T-helper 1 cell treated with Interleukin-12 subunit alpha and Interleukin-12 subunit beta and Interleukin-4 antibody, amounts not matched to agents 30 μg/mL and 1 μg/mL, for 36 hours (primary cell): ENCODE measurements at regions not wholly inside any gene's neighbourhood (a gene's known extent, or its start where the extent isn't known, plus 50 kb on each side); places are given as distances from the start of the nearest gene placed in this dataset.
"Not testable (repeated sequence)": the region's sequence is repeated elsewhere in the genome, so short reads cannot be mapped to it uniquely, and the experiment has no call there.

Experiments
- H3K27ac Mint-ChIP-seq: one replicate; pipeline ENCODE4 v1.8.0; 2021; ENCODE audit warnings: mild to moderate bottlenecking, mixed read lengths
- H3K27me3 Mint-ChIP-seq: one replicate; pipeline ENCODE4 v1.8.0; 2021; ENCODE audit warnings: low read depth, mixed read lengths
- H3K36me3 Mint-ChIP-seq: one replicate; pipeline ENCODE4 v1.8.0; 2021; ENCODE audit warnings: low read depth, mixed read lengths
- H3K4me1 Mint-ChIP-seq: one replicate; pipeline ENCODE4 v1.8.0; 2021; ENCODE audit warnings: low read depth, mixed read lengths
- H3K4me3 Mint-ChIP-seq: one replicate; pipeline ENCODE4 v1.8.0; 2021; ENCODE audit warnings: mild to moderate bottlenecking, moderate library complexity, mixed read lengths
- H3K9me3 Mint-ChIP-seq: one replicate; pipeline ENCODE4 v1.8.0; 2021; ENCODE audit warnings: mixed read lengths

DNA sequence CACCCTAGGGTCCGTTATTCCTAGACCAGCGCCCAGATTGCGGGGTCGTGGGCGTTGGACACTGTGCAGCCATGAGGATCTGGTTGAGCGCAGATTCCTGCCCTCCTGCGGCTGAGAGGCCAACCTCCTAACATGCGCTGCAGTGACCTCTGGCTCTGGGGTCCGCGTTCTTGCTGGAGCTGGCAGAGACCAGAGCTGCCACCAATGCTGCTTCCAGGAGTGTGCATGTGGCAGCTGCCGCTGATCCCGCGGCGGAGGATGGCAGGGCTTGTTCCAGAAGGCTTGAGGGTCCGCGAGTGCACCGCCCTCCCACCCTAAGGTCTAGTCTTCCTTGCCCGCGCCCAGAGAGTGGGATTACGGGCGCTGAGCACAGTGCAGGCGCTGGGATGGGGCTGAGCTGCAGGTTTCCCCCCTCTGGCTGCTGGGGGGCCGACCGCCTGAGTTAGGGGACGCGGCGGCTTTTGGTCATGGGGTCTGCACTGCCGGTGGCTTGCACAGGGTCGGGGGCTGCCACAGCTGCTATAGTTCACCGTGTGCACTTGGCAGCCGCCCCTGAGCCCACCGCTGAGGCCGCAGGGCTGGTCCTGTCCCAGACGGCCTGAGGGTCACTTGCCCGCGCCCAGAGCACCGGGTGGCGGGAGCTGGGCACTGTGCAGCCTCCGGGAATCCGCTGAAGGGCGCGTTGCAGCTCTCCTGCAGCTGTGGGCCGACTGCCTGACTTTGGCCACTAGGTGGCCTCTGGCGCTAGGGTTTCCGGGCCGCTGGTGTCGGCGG is 145.9 kb downstream of the CCDC74A start:
- no peaks in the 10 kb centered on the region for H3K36me3 Mint-ChIP-seq
- no peak overlapping the region for H3K27ac Mint-ChIP-seq
- peaks cover 44% of the 10 kb centered on the region for H3K27me3 Mint-ChIP-seq
- peaks cover 3% of the 10 kb centered on the region for H3K4me1 Mint-ChIP-seq
- H3K4me3 Mint-ChIP-seq, result no peak overlapping the region
- no peaks in the 10 kb centered on the region for H3K9me3 Mint-ChIP-seq

- H3K36me3 Mint-ChIP-seq, result no peaks in the 10 kb centered on the region
- no peak overlapping the region for H3K4me3 Mint-ChIP-seq
- H3K9me3 Mint-ChIP-seq, result no peaks in the 10 kb centered on the region
- no peak overlapping the region for H3K27ac Mint-ChIP-seq
- peaks cover 3% of the 10 kb centered on the region for H3K4me1 Mint-ChIP-seq
- peaks cover 44% of the 10 kb centered on the region for H3K27me3 Mint-ChIP-seq
Observed at GRCh38 chr2:131674174-131674507, 146.5 kb downstream of the CCDC74A start.

- H3K9me3 Mint-ChIP-seq, H3K36me3 Mint-ChIP-seq: not testable (repeated sequence)
- Mint-ChIP-seq H3K27me3 (peaks cover 18% of the 10 kb centered on the region), H3K4me1 (peaks cover 28% of the 10 kb centered on the region), H3K27ac (peak overlapping the region; percentile 4), H3K4me3 (peak overlapping the region; percentile 86)
Observed at GRCh38 chr2:131681611-131682121, 154.0 kb downstream of the CCDC74A start.

GRCh38 chr2:131682122-131682944 is 154.6 kb downstream of the CCDC74A start:
- Mint-ChIP-seq H3K4me3 (peak overlapping the region; percentile 86), H3K27me3 (peaks cover 12% of the 10 kb centered on the region), H3K36me3 (peaks cover 2% of the 10 kb centered on the region), H3K9me3 (no peaks in the 10 kb centered on the region), H3K27ac (peak overlapping the region; percentile 59), H3K4me1 (peaks cover 30% of the 10 kb centered on the region)

DNA sequence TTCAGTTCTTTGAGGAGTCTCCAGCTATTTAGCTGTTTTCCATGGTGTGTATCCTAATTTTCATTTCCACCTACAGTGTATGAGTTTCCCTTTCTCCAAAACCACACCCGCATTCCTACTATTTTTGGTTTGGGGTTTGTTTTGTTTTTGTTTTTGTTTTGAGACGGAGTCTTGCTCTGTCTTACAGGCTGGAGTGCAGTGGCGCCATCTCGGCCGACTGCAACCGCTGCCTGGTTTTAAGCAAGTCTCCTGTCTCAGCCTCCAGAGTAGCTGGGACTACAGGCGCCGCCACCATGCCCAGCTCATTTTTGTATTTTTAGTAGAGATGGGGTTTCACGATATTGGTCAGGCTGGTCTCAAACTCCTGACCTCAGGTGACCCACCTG is 155.2 kb downstream of the CCDC74A start:
- H3K9me3 Mint-ChIP-seq, H3K36me3 Mint-ChIP-seq, H3K27ac Mint-ChIP-seq, H3K27me3 Mint-ChIP-seq: not testable (repeated sequence)
- Mint-ChIP-seq H3K4me1 (peaks cover 30% of the 10 kb centered on the region), H3K4me3 (peak overlapping the region; percentile 86)

- H3K27me3 Mint-ChIP-seq, H3K27ac Mint-ChIP-seq, H3K9me3 Mint-ChIP-seq, H3K4me3 Mint-ChIP-seq: not testable (repeated sequence)
- Mint-ChIP-seq H3K36me3 (peaks cover 10% of the 10 kb centered on the region), H3K4me1 (peaks cover 30% of the 10 kb centered on the region)
Observed at GRCh38 chr2:131684631-131685316, 157.1 kb downstream of the CCDC74A start.

DNA sequence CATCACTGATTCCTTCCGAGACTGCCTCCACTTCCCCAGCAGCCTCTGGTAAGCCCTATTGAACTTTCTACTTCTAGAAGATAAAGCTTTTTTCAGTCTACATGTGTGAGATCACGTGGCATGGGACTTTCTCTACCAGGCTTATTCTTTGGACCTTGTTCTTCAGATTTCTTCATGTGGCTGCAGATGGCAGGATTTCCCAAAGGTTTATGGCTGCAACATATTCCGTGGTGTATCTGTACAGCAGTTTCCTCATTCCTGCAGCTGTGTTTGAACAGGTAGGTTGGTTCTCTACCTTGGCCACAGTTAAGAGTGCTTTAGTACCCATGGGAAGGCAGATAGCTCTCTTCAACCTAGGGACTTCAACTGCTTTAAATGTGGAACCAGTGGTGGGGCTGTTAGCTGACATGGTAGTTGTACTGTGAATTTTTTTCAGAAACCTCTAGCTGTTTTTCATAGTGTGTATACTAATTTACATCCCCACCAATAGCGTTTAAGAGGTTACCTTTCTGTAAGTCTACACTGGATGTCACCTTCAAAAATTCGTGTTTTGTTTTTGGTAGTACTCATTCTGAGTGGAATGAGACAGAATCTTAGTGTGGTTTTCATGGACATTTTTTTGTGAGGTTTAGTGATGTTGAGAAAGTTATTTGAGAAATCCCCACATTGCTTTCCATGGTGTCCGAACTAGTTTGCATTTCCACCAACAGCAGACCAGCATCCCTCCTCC is 158.6 kb downstream of the CCDC74A start:
- H3K27me3 Mint-ChIP-seq, H3K4me3 Mint-ChIP-seq, H3K27ac Mint-ChIP-seq: not testable (repeated sequence)
- Mint-ChIP-seq H3K36me3 (peaks cover 21% of the 10 kb centered on the region), H3K4me1 (peaks cover 22% of the 10 kb centered on the region), H3K9me3 (peaks cover 11% of the 10 kb centered on the region)

- Mint-ChIP-seq H3K36me3 (peaks cover 24% of the 10 kb centered on the region), H3K4me1 (peaks cover 19% of the 10 kb centered on the region), H3K9me3 (peaks cover 14% of the 10 kb centered on the region)
- not testable (repeated sequence) for H3K27ac Mint-ChIP-seq, H3K4me3 Mint-ChIP-seq, H3K27me3 Mint-ChIP-seq
Observed at GRCh38 chr2:131686894-131687238, 159.2 kb downstream of the CCDC74A start.

- H3K27ac Mint-ChIP-seq, H3K4me3 Mint-ChIP-seq, H3K27me3 Mint-ChIP-seq: not testable (repeated sequence)
- Mint-ChIP-seq H3K36me3 (peaks cover 27% of the 10 kb centered on the region), H3K9me3 (peaks cover 16% of the 10 kb centered on the region), H3K4me1 (peaks cover 12% of the 10 kb centered on the region)
Observed at GRCh38 chr2:131689066-131689465, 161.4 kb downstream of the CCDC74A start.

DNA sequence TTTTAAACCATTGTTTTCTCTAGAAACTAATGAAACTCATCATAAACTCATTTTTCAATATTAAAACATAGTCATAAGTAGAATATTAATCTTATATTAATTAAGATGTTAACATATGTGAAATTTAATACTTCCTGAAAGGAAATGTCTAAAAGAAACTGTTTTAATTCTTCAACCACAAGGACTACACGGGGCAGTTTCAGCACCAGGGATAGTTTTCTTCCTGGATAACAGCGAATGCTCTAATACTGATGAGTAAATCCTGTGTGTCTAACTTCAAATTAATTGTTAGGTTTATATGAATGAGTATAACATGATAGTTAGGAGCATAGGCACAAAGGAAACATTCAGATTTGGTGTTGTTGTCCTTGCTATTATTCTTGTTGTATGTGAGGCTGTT is 183.6 kb downstream of the CCDC74A start:
- H3K36me3 Mint-ChIP-seq, H3K27ac Mint-ChIP-seq, H3K4me1 Mint-ChIP-seq, H3K27me3 Mint-ChIP-seq, H3K9me3 Mint-ChIP-seq, H3K4me3 Mint-ChIP-seq: not testable (repeated sequence)

DNA sequence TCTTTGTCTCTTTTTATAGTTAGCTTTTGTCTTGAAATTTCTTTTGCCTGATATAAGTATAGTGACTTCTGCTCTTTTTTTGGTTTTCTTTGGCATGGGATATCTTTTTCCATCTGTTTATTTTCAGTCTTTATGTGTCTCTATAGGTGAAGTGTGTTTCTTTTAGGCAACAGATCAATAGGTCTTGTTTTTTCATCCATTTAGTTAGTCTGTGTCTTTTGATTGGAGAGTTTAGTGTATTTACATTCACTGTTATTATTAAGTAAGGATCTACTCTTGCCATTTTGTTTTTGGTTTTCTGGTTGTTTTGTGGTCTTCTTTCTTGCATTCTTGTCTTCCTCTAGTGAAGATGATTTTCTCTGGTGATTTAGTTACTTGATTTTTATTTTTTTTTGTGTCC is 190.2 kb downstream of the CCDC74A start:
- not testable (repeated sequence) for H3K27me3 Mint-ChIP-seq, H3K4me1 Mint-ChIP-seq, H3K36me3 Mint-ChIP-seq, H3K27ac Mint-ChIP-seq, H3K9me3 Mint-ChIP-seq, H3K4me3 Mint-ChIP-seq

DNA sequence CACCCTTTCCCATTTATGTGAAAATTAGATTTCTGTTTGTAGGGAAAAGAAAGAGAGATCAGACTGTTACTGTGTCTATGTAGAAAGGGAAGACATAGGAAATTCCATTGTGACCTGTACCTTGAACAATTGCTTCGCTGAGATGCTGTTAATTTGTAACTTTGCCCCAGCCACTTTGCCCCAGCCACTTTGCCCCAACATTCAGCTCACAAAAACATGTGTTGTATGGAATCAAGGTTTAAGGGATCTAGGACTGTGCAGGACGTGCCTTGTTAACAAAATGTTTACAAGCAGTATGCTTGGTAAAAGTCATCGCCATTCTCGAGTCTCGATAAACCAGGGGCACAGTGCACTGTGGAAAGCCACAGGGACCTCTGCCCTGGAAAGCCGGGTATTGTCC is 193.5 kb downstream of the CCDC74A start:
- H3K4me3 Mint-ChIP-seq, H3K27me3 Mint-ChIP-seq, H3K27ac Mint-ChIP-seq, H3K9me3 Mint-ChIP-seq, H3K36me3 Mint-ChIP-seq, H3K4me1 Mint-ChIP-seq: not testable (repeated sequence)

GRCh38 chr2:131722256-131722655 is 194.6 kb downstream of the CCDC74A start:
- H3K27ac Mint-ChIP-seq, result not testable (repeated sequence)

DNA sequence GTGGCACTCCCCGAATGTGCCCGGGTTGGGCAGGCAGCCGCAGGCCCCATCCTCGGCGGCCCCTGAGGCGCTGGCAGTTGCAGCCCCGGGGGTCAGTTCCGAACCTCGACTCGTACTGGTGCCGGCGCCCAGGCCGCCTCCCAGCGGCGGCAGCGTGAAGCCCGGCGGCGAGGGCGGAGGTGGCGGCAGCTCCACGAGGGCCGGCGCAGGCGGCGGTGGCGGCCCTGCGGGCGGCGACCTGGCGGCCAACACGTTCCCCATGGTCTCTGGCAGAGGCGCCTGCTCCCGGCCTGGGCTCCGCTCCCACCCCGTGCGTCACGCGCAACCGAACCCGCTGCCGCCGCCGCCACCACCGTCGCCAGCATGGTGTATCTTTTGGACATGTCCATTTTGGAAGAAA is 196.3 kb downstream of the CCDC74A start:
- H3K9me3 Mint-ChIP-seq, result no peaks in the 10 kb centered on the region
- no peaks in the 10 kb centered on the region for H3K4me1 Mint-ChIP-seq
- no peaks in the 10 kb centered on the region for H3K36me3 Mint-ChIP-seq
- H3K27ac Mint-ChIP-seq, result no peak overlapping the region
- H3K27me3 Mint-ChIP-seq, result peaks cover 5% of the 10 kb centered on the region
- no peak overlapping the region for H3K4me3 Mint-ChIP-seq

More at GRCh38 chr2:131722256-131722655, 194.6 kb downstream of the CCDC74A start:
- not testable (repeated sequence) for H3K4me3 Mint-ChIP-seq, H3K36me3 Mint-ChIP-seq, H3K9me3 Mint-ChIP-seq, H3K27me3 Mint-ChIP-seq, H3K4me1 Mint-ChIP-seq
